SK-N-SH (cell line): ENCODE measurements at regions not wholly inside any gene's neighbourhood (a gene's known extent, or its start where the extent isn't known, plus 50 kb on each side); places are given as distances from the start of the nearest gene placed in this dataset.

ENCODE experiments used
- CTCF ChIA-PET: fragments of 300-600, 350-600 bp; formaldehyde crosslinking; extraction: SDS; loops from one replicate; lab custom pipeline; 2021; lab: Yijun Ruan, JAX
- POLR2A ChIA-PET: fragments of 350-600 bp; sonication (Branson Sonifier 250); formaldehyde crosslinking; extraction: SDS; loops from one replicate; lab custom pipeline; 2020; ENCODE audit warnings: antibody characterized with exemption, inconsistent platforms; lab: Yijun Ruan, JAX
- DNase-seq: peaks from one replicate; pipeline ENCODE4 v3.0.0; 2012
- H2AFZ ChIP-seq: fragments of 200-600 bp; sonication (generic); 2 replicates; pipeline ENCODE4 v1.8.1; 2016; ENCODE audit warnings: antibody characterized with exemption, mild to moderate bottlenecking, low read depth
- H3F3A ChIP-seq: fragments of 200-600 bp; sonication (generic); replicated peaks from 2 replicates; pipeline ENCODE3; 2016; ENCODE audit warnings: antibody characterized with exemption, mild to moderate bottlenecking; ENCODE audit not compliant: insufficient read depth
- H3K27ac ChIP-seq, 2 experiments: fragments of 200-500 bp in 1 of 2; fragments of 200-600 bp in 1 of 2; sonication (Bioruptor generic) in 1 of 2; sonication (generic), shearing (Covaris generic) in 1 of 2; 2 replicates each; pipeline versions ENCODE4 v1.5.1 to v1.6.1; 2014 to 2016; ENCODE audit warnings: low read depth in 2 of 2, inconsistent platforms in 1 of 2, low read length in 1 of 2, mild to moderate bottlenecking in 1 of 2, mixed read lengths in 1 of 2
- H3K27me3 ChIP-seq: fragments of 200-600 bp; sonication (generic), shearing (Covaris generic); 2 replicates; pipeline ENCODE4 v1.6.1; 2016; ENCODE audit warnings: mixed run types; ENCODE audit not compliant: insufficient read depth
- H3K36me3 ChIP-seq, 2 experiments: fragments of 200-500 bp in 1 of 2; fragments of 200-600 bp in 1 of 2; sonication (Bioruptor generic) in 1 of 2; sonication (generic) in 1 of 2; replicated peaks in 1 of 2; 2 replicates each; pipeline versions ENCODE3 to v1.5.1; 2014 to 2016; ENCODE audit warnings: low read length in 1 of 2, mild to moderate bottlenecking in 1 of 2; ENCODE audit not compliant: insufficient read depth in 2 of 2, control insufficient read depth in 1 of 2
- H3K4me1 ChIP-seq, 2 experiments: fragments of 200-500 bp in 1 of 2; fragments of 200-600 bp in 1 of 2; sonication (Bioruptor generic) in 1 of 2; sonication (generic), shearing (Covaris generic) in 1 of 2; 2 replicates each; pipeline versions ENCODE4 v1.5.1 to v1.6.1; 2014 to 2016; ENCODE audit warnings: low read depth in 1 of 2, low read length in 1 of 2, mixed run types in 1 of 2; ENCODE audit not compliant: insufficient read depth in 2 of 2, control insufficient read depth in 1 of 2
- H3K4me2 ChIP-seq: fragments of 200-600 bp; sonication (generic), shearing (Covaris generic); 2 replicates; pipeline ENCODE4 v1.6.1; 2017; ENCODE audit warnings: mixed run types
- H3K4me3 ChIP-seq, 2 experiments: fragments of 200-500 bp in 1 of 2; fragments of 200-600 bp in 1 of 2; sonication (Bioruptor generic) in 1 of 2; sonication (generic), shearing (Covaris generic) in 1 of 2; 2 replicates each; pipeline versions ENCODE4 v1.5.1 to v1.8.1; 2014 to 2016; ENCODE audit warnings: low read depth in 2 of 2, inconsistent platforms in 1 of 2, low read length in 1 of 2, mild to moderate bottlenecking in 1 of 2, mixed read lengths in 1 of 2, moderate library complexity in 1 of 2
- H3K79me2 ChIP-seq: fragments of 200-600 bp; sonication (generic); 2 replicates; pipeline ENCODE4 v1.8.1; 2017; ENCODE audit warnings: mild to moderate bottlenecking; ENCODE audit not compliant: insufficient read depth
- H3K9ac ChIP-seq: fragments of 200-600 bp; sonication (generic); 2 replicates; pipeline ENCODE4 v1.6.1; 2017; ENCODE audit warnings: mixed run types
- H3K9me2 ChIP-seq: fragments of 200-600 bp; sonication (generic); 2 replicates; pipeline ENCODE4 v1.6.1; 2017; ENCODE audit warnings: mixed run types
- H3K9me3 ChIP-seq: fragments of 200-600 bp; sonication (generic); 2 replicates; pipeline ENCODE4 v1.6.1; 2017; ENCODE audit warnings: mixed run types, mild to moderate bottlenecking, moderate library complexity
- H4K20me1 ChIP-seq: fragments of 200-600 bp; sonication (generic); 2 replicates; pipeline ENCODE4 v1.6.1; 2017; ENCODE audit warnings: mild to moderate bottlenecking, mixed run types; ENCODE audit not compliant: insufficient read depth
- CHD2 ChIP-seq: fragments of 150-350 bp; IDR thresholded peaks from 2 replicates; pipeline ENCODE4 v1.6.1; 2018; ENCODE audit warnings: low read length; ENCODE audit not compliant: partially characterized antibody
- ELF1 ChIP-seq: IDR thresholded peaks from 2 replicates; pipeline ENCODE4 v1.4.0; 2012
- EP300 ChIP-seq, 2 experiments: IDR thresholded peaks; 2 replicates each; pipeline versions ENCODE4 v1.4.0 to v1.6.1; 2012; ENCODE audit warnings: borderline replicate concordance in 1 of 2, low read depth in 1 of 2, low read length in 1 of 2
- FOXM1 ChIP-seq: IDR thresholded peaks from 2 replicates; pipeline ENCODE4 v1.4.0; 2012; ENCODE audit warnings: low read depth, mild to moderate bottlenecking
- GABPA ChIP-seq: IDR thresholded peaks from 2 replicates; pipeline ENCODE4 v1.4.0; 2012; ENCODE audit warnings: low read depth, mild to moderate bottlenecking
- GATA2 ChIP-seq: sonication (generic); formaldehyde crosslinking; IDR thresholded peaks from 2 replicates; pipeline ENCODE4 v1.5.0; 2020; ENCODE audit warnings: mild to moderate bottlenecking, missing genetic modification reagents
- IRF3 ChIP-seq: fragments of 150-350 bp; IDR thresholded peaks from 2 replicates; pipeline ENCODE4 v1.6.1; 2016; ENCODE audit warnings: mild to moderate bottlenecking, low read depth, low read length
- JUND ChIP-seq: IDR thresholded peaks from 2 replicates; pipeline ENCODE4 v1.4.0; 2012
- MEF2A ChIP-seq: IDR thresholded peaks from 2 replicates; pipeline ENCODE4 v1.4.0; 2012; ENCODE audit warnings: low read depth, borderline replicate concordance
- NRF1 ChIP-seq: IDR thresholded peaks from 2 replicates; pipeline ENCODE4 v1.6.1; 2012; ENCODE audit warnings: low read depth, mild to moderate bottlenecking, low read length
- RXRA ChIP-seq: IDR thresholded peaks from 2 replicates; pipeline ENCODE4 v1.4.0; 2012; ENCODE audit warnings: low read depth, mild to moderate bottlenecking, borderline replicate concordance
- TAF1 ChIP-seq: IDR thresholded peaks from 2 replicates; pipeline ENCODE4 v1.6.1; 2012; ENCODE audit warnings: low read depth, mild to moderate bottlenecking, low read length, moderate library complexity, borderline replicate concordance
- TEAD4 ChIP-seq: IDR thresholded peaks from 2 replicates; pipeline ENCODE4 v1.4.0; 2012; ENCODE audit warnings: mild to moderate bottlenecking, borderline replicate concordance; ENCODE audit not compliant: insufficient read depth
- USF1 ChIP-seq: IDR thresholded peaks from 2 replicates; pipeline ENCODE4 v1.4.0; 2012; ENCODE audit warnings: low read depth, borderline replicate concordance
- USF2 ChIP-seq: fragments of 150-350 bp; IDR thresholded peaks from 2 replicates; pipeline ENCODE4 v1.6.1; 2017; ENCODE audit warnings: antibody characterized with exemption, low read length, low read depth, borderline replicate concordance
- YY1 ChIP-seq: IDR thresholded peaks from 2 replicates; pipeline ENCODE4 v1.4.0; 2012; ENCODE audit warnings: low read depth, mild to moderate bottlenecking
- ZBTB33 ChIP-seq: IDR thresholded peaks from 2 replicates; pipeline ENCODE4 v1.4.0; 2012; ENCODE audit warnings: low read depth, borderline replicate concordance
- WGBS: methylation state at CpG from one replicate; pipeline ENCODE4 v1.1.6; 2017; ENCODE audit warnings: low lambda C conversion rate; 5-methylcytosine and 5-hydroxymethylcytosine counted together
- TF ChIP-seq, protein P1 (sequence below): fragments of 200-600 bp; sonication (generic); IDR thresholded peaks from 2 replicates; pipeline ENCODE4 v1.6.1; 2017; ENCODE audit warnings: antibody characterized with exemption, mild to moderate bottlenecking, moderate library complexity
- TF ChIP-seq, protein P2 (sequence below): IDR thresholded peaks from 2 replicates; pipeline ENCODE4 v1.4.0; 2012; ENCODE audit warnings: low read depth

DNA sequence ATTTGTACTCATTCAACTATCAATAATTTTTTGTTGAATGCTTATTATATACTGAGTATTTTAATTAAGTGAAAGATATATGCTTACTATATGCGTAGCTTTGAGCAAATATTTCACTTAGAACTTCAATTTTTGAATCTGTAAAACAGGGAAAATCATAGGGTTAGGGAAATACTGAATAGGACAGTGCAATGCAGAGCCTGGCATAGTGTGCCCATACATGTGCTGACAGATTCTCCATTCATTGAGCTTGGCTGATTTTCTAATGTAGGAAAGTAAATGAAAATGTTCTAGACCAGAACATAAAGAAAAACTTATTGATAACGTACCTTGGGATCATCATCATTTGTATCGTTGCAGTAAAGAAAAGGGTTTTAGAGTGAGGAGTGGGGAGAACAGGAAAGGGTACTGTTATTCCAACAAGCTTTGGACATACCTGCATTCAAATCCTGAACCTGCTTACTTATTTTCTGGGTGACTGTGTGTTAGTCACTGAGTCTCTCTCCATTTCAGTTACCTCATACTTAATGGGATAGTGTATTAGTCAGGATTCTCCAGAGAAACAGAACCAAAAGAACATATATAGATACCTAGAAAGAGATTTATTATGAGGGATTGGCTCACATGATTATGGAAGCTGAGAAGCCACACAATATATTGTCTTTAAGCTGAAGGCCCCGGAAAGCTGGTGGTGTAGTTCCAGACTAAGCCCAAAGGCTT, 436.4 kb downstream of the ADAMTS20 start (continued):
- no peak for TF ChIP-seq TEAD4
- TF ChIP-seq NRF1: no peak
- TF ChIP-seq GATA2 (CRISPR knock-in tag): no peak

DNA sequence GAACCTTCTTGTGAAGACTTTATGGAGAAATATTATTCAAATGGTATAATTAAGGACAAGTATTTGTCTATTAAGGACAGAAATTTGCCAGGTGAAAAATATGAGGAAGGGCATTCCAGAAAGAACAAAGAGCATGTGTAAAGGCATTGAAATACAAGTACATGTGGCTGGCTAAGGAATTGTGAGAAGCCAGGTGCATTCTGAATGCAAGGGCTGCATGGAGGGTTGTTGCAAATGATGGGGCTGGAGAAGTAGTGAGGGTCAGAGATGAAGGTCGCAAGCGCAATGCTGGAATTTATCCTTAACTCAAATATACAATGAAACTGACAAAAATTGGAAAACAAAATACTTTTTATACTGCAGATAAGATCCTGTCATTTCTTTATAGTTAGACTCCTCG, 437.7 kb downstream of the ADAMTS20 start:
- H3K27me3 ChIP-seq: no peaks in the 10 kb centered on the region
- H2AFZ ChIP-seq: no peak overlapping the region
- no peaks in the 10 kb centered on the region for H4K20me1 ChIP-seq
- TF ChIP-seq TAF1: no peak
- TF ChIP-seq IRF3: no peak
- TF ChIP-seq, protein P1, sequence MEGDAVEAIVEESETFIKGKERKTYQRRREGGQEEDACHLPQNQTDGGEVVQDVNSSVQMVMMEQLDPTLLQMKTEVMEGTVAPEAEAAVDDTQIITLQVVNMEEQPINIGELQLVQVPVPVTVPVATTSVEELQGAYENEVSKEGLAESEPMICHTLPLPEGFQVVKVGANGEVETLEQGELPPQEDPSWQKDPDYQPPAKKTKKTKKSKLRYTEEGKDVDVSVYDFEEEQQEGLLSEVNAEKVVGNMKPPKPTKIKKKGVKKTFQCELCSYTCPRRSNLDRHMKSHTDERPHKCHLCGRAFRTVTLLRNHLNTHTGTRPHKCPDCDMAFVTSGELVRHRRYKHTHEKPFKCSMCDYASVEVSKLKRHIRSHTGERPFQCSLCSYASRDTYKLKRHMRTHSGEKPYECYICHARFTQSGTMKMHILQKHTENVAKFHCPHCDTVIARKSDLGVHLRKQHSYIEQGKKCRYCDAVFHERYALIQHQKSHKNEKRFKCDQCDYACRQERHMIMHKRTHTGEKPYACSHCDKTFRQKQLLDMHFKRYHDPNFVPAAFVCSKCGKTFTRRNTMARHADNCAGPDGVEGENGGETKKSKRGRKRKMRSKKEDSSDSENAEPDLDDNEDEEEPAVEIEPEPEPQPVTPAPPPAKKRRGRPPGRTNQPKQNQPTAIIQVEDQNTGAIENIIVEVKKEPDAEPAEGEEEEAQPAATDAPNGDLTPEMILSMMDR: no peak
- TF ChIP-seq FOXM1: no peak
- no peak for TF ChIP-seq YY1
- no peak for TF ChIP-seq USF2
- TF ChIP-seq ELF1: no peak
- TF ChIP-seq JUND: no peak
- no peak for TF ChIP-seq ZBTB33
- TF ChIP-seq EP300 (IDR thresholded peaks at IDR 0.05; ENCODE audit: borderline replicate concordance in 1 of 2, low read depth in 1 of 2, low read length in 1 of 2): no peak
- TF ChIP-seq GABPA: no peak
- TF ChIP-seq USF1: no peak
- TF ChIP-seq, protein P2, sequence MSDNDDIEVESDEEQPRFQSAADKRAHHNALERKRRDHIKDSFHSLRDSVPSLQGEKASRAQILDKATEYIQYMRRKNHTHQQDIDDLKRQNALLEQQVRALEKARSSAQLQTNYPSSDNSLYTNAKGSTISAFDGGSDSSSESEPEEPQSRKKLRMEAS: no peak
- TF ChIP-seq TEAD4: no peak
- no peak for TF ChIP-seq NRF1
- no peak for TF ChIP-seq RXRA
- no peak for TF ChIP-seq CHD2
- TF ChIP-seq MEF2A: no peak
- no peaks in the 10 kb centered on the region for H3F3A ChIP-seq
- no peak overlapping the region for H3K9ac ChIP-seq
- H3K36me3 ChIP-seq: no peaks in the 10 kb centered on the region
- no peak overlapping the region for H3K27ac ChIP-seq
- H3K9me2 ChIP-seq: no peaks in the 10 kb centered on the region
- H3K4me3 ChIP-seq: no peak overlapping the region
- POLR2A ChIA-PET: no interaction called here
- DNase-seq: no peak
- H3K9me3 ChIP-seq: no peaks in the 10 kb centered on the region
- H3K4me2 ChIP-seq: no peak overlapping the region
- peaks cover 0 to 7% of the 10 kb centered on the region in 2 experiments; a peak in 1 of 4 replicates for H3K4me1 ChIP-seq
- WGBS: 60% methylated on average over 3 of the region's 3 CpGs
- CTCF ChIA-PET: interaction anchor here (1.2 kb wide), 1 partner anchor 9 kb away, joined by 3 read pairs; no protein-coding TSS in a partner anchor
- no peaks in the 10 kb centered on the region for H3K79me2 ChIP-seq
